HepG2 (cell line): ENCODE measurements at regions not wholly inside any gene's neighbourhood (a gene's known extent, or its start where the extent isn't known, plus 50 kb on each side); places are given as distances from the start of the nearest gene placed in this dataset.

Experiments used
- ATAC-seq: fragments of 200-7000 bp; cut with Tn5 transposase; 3 replicates; pipeline ENCODE4 v1.9.1; 2020; ENCODE audit warnings: mild to moderate bottlenecking, moderate library complexity
- BruUV-seq: library from RNA; stranded (reverse); fragments of 400-500 nt; replicated peaks from 2 replicates; lab custom pipeline; 2021; lab: Mats Ljungman, UMichigan
- CTCF ChIA-PET: fragments of 300-600 bp; formaldehyde crosslinking; extraction: SDS; loops from one replicate; lab custom pipeline; 2021; ENCODE audit warnings: low total read pairs, inconsistent platforms, low intra/inter-chr PET ratio; lab: Yijun Ruan, JAX
- POLR2A ChIA-PET: fragments of 350-600 bp; sonication (Branson Sonifier 250); formaldehyde crosslinking; loops from one replicate; lab custom pipeline; 2020; ENCODE audit warnings: antibody characterized with exemption, inconsistent platforms; lab: Yijun Ruan, JAX
- DNase-seq: peaks from one replicate; pipeline ENCODE4 v3.0.0-alpha.2; 2015; ENCODE audit warnings: low spot score
- FAIRE-seq: peaks from 3 replicates; lab custom pipeline; 2011; peaks lifted over from hg19 to GRCh38; lab: Jason Lieb, UNC
- H2AFZ ChIP-seq: one replicate; pipeline ENCODE4 v1.6.1; 2011; ENCODE audit warnings: low read length, inconsistent platforms
- H3K27ac ChIP-seq: fragments of 300-600 bp; 3 replicates; pipeline ENCODE4 v1.8.0; 2011; ENCODE audit warnings: mixed run types, mild to moderate bottlenecking, mixed read lengths, low read length, inconsistent platforms; ENCODE audit not compliant: insufficient read depth; ENCODE audit errors: extremely low read length
- H3K27me3 ChIP-seq, 2 experiments: fragments of 200-600 bp in 1 of 2; 2 replicates in 1 of 2; 3 replicates in 1 of 2; pipeline versions ENCODE4 v1.6.0 to v1.8.0; 2011; ENCODE audit warnings: low read length in 2 of 2, mild to moderate bottlenecking in 2 of 2, moderate library complexity in 2 of 2, inconsistent platforms in 1 of 2; ENCODE audit not compliant: insufficient read depth in 2 of 2, control insufficient read depth in 1 of 2
- H3K36me3 ChIP-seq, 2 experiments: fragments of 200-600 bp in 1 of 2; replicated peaks in 1 of 2; 2 replicates in 1 of 2; 3 replicates in 1 of 2; pipeline versions ENCODE4 v1.5.1 to v1.8.0; 2011; ENCODE audit warnings: low read length in 2 of 2, inconsistent platforms in 1 of 2; ENCODE audit not compliant: insufficient read depth in 2 of 2, control insufficient read depth in 1 of 2
- H3K4me1 ChIP-seq: 2 replicates; pipeline ENCODE4 v1.5.1; 2012; ENCODE audit warnings: low read length, inconsistent platforms; ENCODE audit not compliant: insufficient read depth
- H3K4me2 ChIP-seq: 2 replicates; pipeline ENCODE4 v1.6.0; 2011; ENCODE audit warnings: low read depth, low read length, inconsistent platforms
- H3K4me3 ChIP-seq, 3 experiments: fragments of 200-600 bp in 1 of 3; sonication (generic), shearing (Covaris generic) in 1 of 3; replicated peaks in 1 of 3; 2 replicates each; pipeline ENCODE4 v1.5.1; 2011 to 2016; ENCODE audit warnings: low read length in 3 of 3, inconsistent platforms in 2 of 3, low read depth in 2 of 3, mild to moderate bottlenecking in 2 of 3, control low read depth in 1 of 3, mixed read lengths in 1 of 3; ENCODE audit not compliant: insufficient read depth in 1 of 3
- H3K79me2 ChIP-seq: one replicate; pipeline ENCODE4 v1.6.1; 2011; ENCODE audit warnings: low read length, inconsistent platforms; ENCODE audit not compliant: insufficient read depth
- H3K9ac ChIP-seq: 2 replicates; pipeline ENCODE4 v1.6.0; 2011; ENCODE audit warnings: mild to moderate bottlenecking, low read depth, low read length, inconsistent platforms; ENCODE audit not compliant: insufficient read depth
- H3K9me3 ChIP-seq: 2 replicates; pipeline ENCODE4 v1.5.1; 2012; ENCODE audit warnings: mild to moderate bottlenecking, low read length
- H4K20me1 ChIP-seq: 2 replicates; pipeline ENCODE4 v1.6.0; 2011; ENCODE audit warnings: inconsistent platforms, mild to moderate bottlenecking, low read length, moderate library complexity; ENCODE audit not compliant: insufficient read depth
- CEBPB ChIP-seq: IDR thresholded peaks from 2 replicates; pipeline ENCODE4 v1.6.1; 2011; ENCODE audit warnings: low read depth, low read length, improper control_type of control experiment, borderline replicate concordance
- GABPB1 ChIP-seq: IDR thresholded peaks from 2 replicates; pipeline ENCODE4 v1.6.1; 2016; ENCODE audit warnings: mild to moderate bottlenecking, missing genetic modification reagents, moderate library complexity, missing compliant biosample characterization
- RBM39 ChIP-seq: fragments of 200-400 bp; formaldehyde crosslinking; IDR thresholded peaks from one replicate; pipeline ENCODE4 v1.6.1; 2018; ENCODE audit warnings: antibody characterized with exemption, mild to moderate bottlenecking, low read depth, low read length; ENCODE audit not compliant: poor library complexity, severe bottlenecking
- WGBS: methylation state at CpG from one replicate; pipeline ENCODE4 v1.1.6; 2017; ENCODE audit warnings: low lambda C conversion rate; 5-methylcytosine and 5-hydroxymethylcytosine counted together
- in situ Hi-C: cut with HindIII; loops from 2 replicates; pipeline ENCODE4 v1.10.0; 2017; ENCODE audit warnings: low pct_unique_long_range_greater_than_20kb; ENCODE audit not compliant: extremely low pct_ligation_motif_present
- intact Hi-C: fragments of 100-400 bp; cut with micrococcal nuclease; formaldehyde crosslinking; loops from one replicate; pipeline ENCODE4 v1.10.0; 2022; ENCODE audit not compliant: unreplicated experiment
- TF ChIP-seq, protein P1 (sequence below): sonication (generic); formaldehyde crosslinking; IDR thresholded peaks from 2 replicates; pipeline ENCODE4 v1.8.1; 2022; ENCODE audit warnings: low read depth, mild to moderate bottlenecking, missing genetic modification reagents
- TF ChIP-seq, protein P2 (sequence below), 2 experiments: sonication (generic) in 1 of 2; formaldehyde crosslinking in 1 of 2; IDR thresholded peaks; 2 replicates each; pipeline versions ENCODE4 v1.4.0 to v1.6.1; 2018 to 2020; ENCODE audit warnings: missing genetic modification reagents in 2 of 2, borderline replicate concordance in 1 of 2, low read depth in 1 of 2, mild to moderate bottlenecking in 1 of 2, missing biosample characterization in 1 of 2

DNA sequence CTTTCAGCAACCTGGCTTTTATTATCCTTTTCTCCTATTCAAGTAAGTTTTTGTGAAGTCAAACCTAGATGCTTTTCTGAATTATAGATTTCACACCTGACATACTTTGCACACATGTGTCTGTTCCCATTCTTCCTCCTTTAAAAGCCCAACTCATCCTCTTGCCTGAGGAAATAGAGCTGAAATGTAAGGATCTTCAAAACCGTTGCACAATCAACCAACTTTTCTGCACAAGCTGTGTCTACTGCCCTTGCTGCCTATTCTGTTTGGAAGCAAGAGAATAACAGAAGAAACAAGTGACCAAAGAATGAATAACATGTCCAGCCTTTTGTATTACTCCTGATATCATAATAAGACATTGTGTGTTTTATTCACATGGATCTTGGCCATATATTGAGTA lies 95.1 kb upstream of the ITGA1 start:
- no peak for FAIRE-seq
- WGBS = 0% methylated on average over 1 of the region's 1 CpG
- H4K20me1 ChIP-seq = no peaks in the 10 kb centered on the region
- H3K4me1 ChIP-seq = no peaks in the 10 kb centered on the region
- POLR2A ChIA-PET = no interaction called here
- peaks cover 0 to 13% of the 10 kb centered on the region in 2 experiments; a peak in 2 of 5 replicates for H3K27me3 ChIP-seq
- H2AFZ ChIP-seq = no peak overlapping the region
- H3K4me2 ChIP-seq = no peak overlapping the region
- DNase-seq = no peak
- ATAC-seq = no peak
- H3K9me3 ChIP-seq = no peaks in the 10 kb centered on the region
- H3K36me3 ChIP-seq = no peaks in the 10 kb centered on the region
- H3K4me3 ChIP-seq = no peak overlapping the region
- in situ Hi-C loops (no loop called here), intact Hi-C loops (loop anchor here (1.0 kb wide), 2 partner anchors 95 to 223 kb away; partner anchors contain the start of genes ITGA1 and PELO)
- H3K9ac ChIP-seq = no peak overlapping the region
- CTCF ChIA-PET = interaction anchor here (1.5 kb wide), 1 partner anchor 223 kb away, joined by 11 read pairs; no protein-coding TSS in a partner anchor
- TF ChIP-seq GABPB1 (no peak), RBM39 (no peak), CEBPB (peak; percentile 34; the same call in 1 of the 2 replicates)
- TF ChIP-seq, protein P1, sequence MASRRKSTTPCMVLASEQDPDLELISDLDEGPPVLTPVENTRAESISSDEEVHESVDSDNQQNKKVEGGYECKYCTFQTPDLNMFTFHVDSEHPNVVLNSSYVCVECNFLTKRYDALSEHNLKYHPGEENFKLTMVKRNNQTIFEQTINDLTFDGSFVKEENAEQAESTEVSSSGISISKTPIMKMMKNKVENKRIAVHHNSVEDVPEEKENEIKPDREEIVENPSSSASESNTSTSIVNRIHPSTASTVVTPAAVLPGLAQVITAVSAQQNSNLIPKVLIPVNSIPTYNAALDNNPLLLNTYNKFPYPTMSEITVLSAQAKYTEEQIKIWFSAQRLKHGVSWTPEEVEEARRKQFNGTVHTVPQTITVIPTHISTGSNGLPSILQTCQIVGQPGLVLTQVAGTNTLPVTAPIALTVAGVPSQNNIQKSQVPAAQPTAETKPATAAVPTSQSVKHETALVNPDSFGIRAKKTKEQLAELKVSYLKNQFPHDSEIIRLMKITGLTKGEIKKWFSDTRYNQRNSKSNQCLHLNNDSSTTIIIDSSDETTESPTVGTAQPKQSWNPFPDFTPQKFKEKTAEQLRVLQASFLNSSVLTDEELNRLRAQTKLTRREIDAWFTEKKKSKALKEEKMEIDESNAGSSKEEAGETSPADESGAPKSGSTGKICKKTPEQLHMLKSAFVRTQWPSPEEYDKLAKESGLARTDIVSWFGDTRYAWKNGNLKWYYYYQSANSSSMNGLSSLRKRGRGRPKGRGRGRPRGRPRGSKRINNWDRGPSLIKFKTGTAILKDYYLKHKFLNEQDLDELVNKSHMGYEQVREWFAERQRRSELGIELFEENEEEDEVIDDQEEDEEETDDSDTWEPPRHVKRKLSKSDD (CRISPR knock-in tag) = no peak
- TF ChIP-seq, protein P2, sequence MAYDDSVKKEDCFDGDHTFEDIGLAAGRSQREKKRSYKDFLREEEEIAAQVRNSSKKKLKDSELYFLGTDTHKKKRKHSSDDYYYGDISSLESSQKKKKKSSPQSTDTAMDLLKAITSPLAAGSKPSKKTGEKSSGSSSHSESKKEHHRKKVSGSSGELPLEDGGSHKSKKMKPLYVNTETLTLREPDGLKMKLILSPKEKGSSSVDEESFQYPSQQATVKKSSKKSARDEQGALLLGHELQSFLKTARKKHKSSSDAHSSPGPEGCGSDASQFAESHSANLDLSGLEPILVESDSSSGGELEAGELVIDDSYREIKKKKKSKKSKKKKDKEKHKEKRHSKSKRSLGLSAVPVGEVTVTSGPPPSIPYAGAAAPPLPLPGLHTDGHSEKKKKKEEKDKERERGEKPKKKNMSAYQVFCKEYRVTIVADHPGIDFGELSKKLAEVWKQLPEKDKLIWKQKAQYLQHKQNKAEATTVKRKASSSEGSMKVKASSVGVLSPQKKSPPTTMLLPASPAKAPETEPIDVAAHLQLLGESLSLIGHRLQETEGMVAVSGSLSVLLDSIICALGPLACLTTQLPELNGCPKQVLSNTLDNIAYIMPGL (CRISPR knock-in tag; IDR thresholded peaks at IDR 0.05; ENCODE audit: borderline replicate concordance in 1 of 2, low read depth in 1 of 2) = no peak
- no TSS peak for BruUV-seq
- H3K27ac ChIP-seq = no peak overlapping the region
- no peaks in the 10 kb centered on the region for H3K79me2 ChIP-seq
